ENCODE measurements at regions not wholly inside any gene's neighbourhood (a gene's known extent, or its start where the extent isn't known, plus 50 kb on each side); places are given as distances from the start of the nearest gene placed in this dataset.

- TF ChIP-seq ZUFSP (CRISPR knock-in tag; IDR thresholded peaks at IDR 0.05; ENCODE audit: borderline replicate concordance) (no peak), FIP1L1 (IDR thresholded peaks at IDR 0.05; ENCODE audit: borderline replicate concordance, insufficient read depth, low read depth, low read length) (no peak), ZNF672 (CRISPR knock-in tag; IDR thresholded peaks at IDR 0.05) (no peak), KDM2A (CRISPR knock-in tag; IDR thresholded peaks at IDR 0.05; ENCODE audit: borderline replicate concordance, low read depth) (no peak), CAMTA2 (CRISPR knock-in tag; IDR thresholded peaks at IDR 0.05; ENCODE audit: borderline replicate concordance) (no peak), SOX13 (IDR thresholded peaks at IDR 0.05) (no peak), SOX13 (CRISPR knock-in tag; conservative IDR thresholded peaks at IDR 0.05 in 1 of 2, IDR thresholded peaks at IDR 0.05 in 1 of 2) (no peak), CTCF (CRISPR knock-in tag; IDR thresholded peaks at IDR 0.05) (no peak)
Measured at GRCh38 chr22:49329636-49330035, 498.0 kb downstream of the BRD1 start (continued).

- Histone ChIP-seq H3K36me3 (replicated peaks in 1 of 2; ENCODE audit: control insufficient read depth in 1 of 2, insufficient read depth in 2 of 2, low read length in 2 of 2) (no peaks in the 10 kb centered on the region), H4K20me1 (ENCODE audit: insufficient read depth, low read length) (no peaks in the 10 kb centered on the region), H2AFZ (ENCODE audit: low read length) (no peak overlapping the region), H3K27ac (ENCODE audit: extremely low read length, insufficient read depth, low read length) (no peak overlapping the region), H3K27me3 (ENCODE audit: control insufficient read depth in 1 of 2, insufficient read depth in 2 of 2, low read length in 2 of 2) (peaks cover 3 to 48% of the 10 kb centered on the region in 2 experiments), H3K4me1 (ENCODE audit: insufficient read depth, low read length) (no peaks in the 10 kb centered on the region), H3K4me3 (replicated peaks in 1 of 3; ENCODE audit: insufficient read depth in 1 of 3, low read depth in 2 of 3, low read length in 3 of 3) (no peak overlapping the region), H3K79me2 (ENCODE audit: insufficient read depth, low read length) (no peaks in the 10 kb centered on the region), H3K9me3 (ENCODE audit: low read length) (peaks cover 10% of the 10 kb centered on the region; the same call in 1 of the 2 replicates), H3K4me2 (ENCODE audit: low read depth, low read length) (no peak overlapping the region), H3K9ac (ENCODE audit: insufficient read depth, low read depth, low read length) (no peak overlapping the region)
- POLR2A ChIA-PET: no interaction called here
- in situ Hi-C loops (cut with HindIII; ENCODE audit: extremely low pct_ligation_motif_present, low pct_unique_long_range_greater_than_20kb) (no loop called here), intact Hi-C loops (cut with micrococcal nuclease; ENCODE audit: unreplicated experiment) (no loop called here)
- ATAC-seq (no peak), FAIRE-seq (no peak), DNase-seq (ENCODE audit: low spot score) (no peak)
- no TSS peak for BruUV-seq (replicated peaks)
- 4% methylated on average over 7 of the region's 8 CpGs for WGBS (ENCODE audit: low lambda C conversion rate)
- CTCF ChIA-PET (ENCODE audit: low intra/inter-chr PET ratio, low total read pairs): no interaction called here
- TF ChIP-seq AHDC1 (CRISPR knock-in tag; IDR thresholded peaks at IDR 0.05; ENCODE audit: borderline replicate concordance) (no peak), ZNF782 (CRISPR knock-in tag; IDR thresholded peaks at IDR 0.05; ENCODE audit: borderline replicate concordance) (no peak), ZNF878 (CRISPR knock-in tag; IDR thresholded peaks at IDR 0.05) (no peak)
Measured at GRCh38 chr22:49328630-49329405, 498.9 kb downstream of the BRD1 start.

All from HepG2 (cell line).